ENCODE measurements at regions not wholly inside any gene's neighbourhood (a gene's known extent, or its start where the extent isn't known, plus 50 kb on each side); places are given as distances from the start of the nearest gene placed in this dataset.
"Not testable (repeated sequence)": the region's sequence is repeated elsewhere in the genome, so short reads cannot be mapped to it uniquely, and the experiment has no call there.

- no peak for DNase-seq (ENCODE audit: low read depth in 4 of 4, low spot score in 2 of 4)
Measured at GRCh38 chr2:215799194-215799593, 214.2 kb downstream of the MREG start.

GRCh38 chr2:215797676-215798075 is 215.7 kb downstream of the MREG start:
- no peak for DNase-seq (ENCODE audit: low read depth in 4 of 4, low spot score in 2 of 4)

- no peak for DNase-seq (ENCODE audit: low read depth in 4 of 4, low spot score in 2 of 4)
Measured at GRCh38 chr2:215796140-215796855, 217.1 kb downstream of the MREG start.

GRCh38 chr2:215794829-215795546 is 218.4 kb downstream of the MREG start:
- DNase-seq (ENCODE audit: low read depth in 4 of 4, low spot score in 2 of 4): no peak

GRCh38 chr2:215793747-215794595 is 219.4 kb downstream of the MREG start:
- no peak for DNase-seq (ENCODE audit: low read depth in 4 of 4, low spot score in 2 of 4)

GRCh38 chr2:215791481-215791937 is 221.8 kb downstream of the MREG start:
- no peak for DNase-seq (ENCODE audit: low read depth in 4 of 4, low spot score in 2 of 4)

GRCh38 chr2:215790523-215791421 is 222.6 kb downstream of the MREG start:
- no peak for DNase-seq (ENCODE audit: low read depth in 4 of 4, low spot score in 2 of 4)

GRCh38 chr2:215787565-215788178 is 225.7 kb downstream of the MREG start:
- DNase-seq (ENCODE audit: low read depth in 4 of 4, low spot score in 2 of 4): no peak

GRCh38 chr2:215787025-215787424 is 226.3 kb downstream of the MREG start:
- DNase-seq (ENCODE audit: low read depth in 4 of 4, low spot score in 2 of 4): no peak

- no peak for DNase-seq (ENCODE audit: low read depth in 4 of 4, low spot score in 2 of 4)
Measured at GRCh38 chr2:215784371-215784783, 229.0 kb downstream of the MREG start.

GRCh38 chr2:215783640-215784039 is 229.7 kb downstream of the MREG start:
- DNase-seq (ENCODE audit: low read depth in 4 of 4, low spot score in 2 of 4): not testable (repeated sequence)

- no peak for DNase-seq (ENCODE audit: low read depth in 4 of 4, low spot score in 2 of 4)
Measured at GRCh38 chr2:215782965-215783364, 230.4 kb downstream of the MREG start.

GRCh38 chr2:215782295-215782694 is 231.1 kb downstream of the MREG start:
- no peak for DNase-seq (ENCODE audit: low read depth in 4 of 4, low spot score in 2 of 4)

- DNase-seq (ENCODE audit: low read depth in 4 of 4, low spot score in 2 of 4): no peak
Measured at GRCh38 chr2:215780907-215781685, 232.3 kb downstream of the MREG start.

GRCh38 chr2:215780313-215780712 is 233.0 kb downstream of the MREG start:
- DNase-seq (ENCODE audit: low read depth in 4 of 4, low spot score in 2 of 4): no peak

GRCh38 chr2:215779912-215780311 is 233.4 kb downstream of the MREG start:
- no peak for DNase-seq (ENCODE audit: low read depth in 4 of 4, low spot score in 2 of 4)

GRCh38 chr2:215777465-215778044 is 235.8 kb downstream of the MREG start:
- no peak for DNase-seq (ENCODE audit: low read depth in 4 of 4, low spot score in 2 of 4)

- no peak for DNase-seq (ENCODE audit: low read depth in 4 of 4, low spot score in 2 of 4)
Measured at GRCh38 chr2:215775106-215775505, 238.2 kb downstream of the MREG start.

- DNase-seq (ENCODE audit: low read depth in 4 of 4, low spot score in 2 of 4): no peak
Measured at GRCh38 chr2:215773728-215774127, 239.6 kb downstream of the MREG start.

Measured in left renal cortex interstitium (tissue), 4 donors.